Astrocyte of the cerebellum (primary cell): ENCODE measurements at regions not wholly inside any gene's neighbourhood (a gene's known extent, or its start where the extent isn't known, plus 50 kb on each side); places are given as distances from the start of the nearest gene placed in this dataset.

Experiments used
- DNase-seq: peaks from one replicate; pipeline ENCODE4 v3.0.0-alpha.2; 2011; ENCODE audit warnings: low read depth
- H3K4me3 ChIP-seq: 2 replicates; pipeline ENCODE4 v1.5.1; 2011; ENCODE audit warnings: mild to moderate bottlenecking, low read depth, low read length, moderate library complexity
- CTCF ChIP-seq: IDR thresholded peaks from 2 replicates; pipeline ENCODE4 v1.5.1; 2012; ENCODE audit warnings: low read length, low read depth, moderate library complexity, mild to moderate bottlenecking; ENCODE audit errors: missing control alignments
- in situ Hi-C: cut with HindIII; loops from 2 replicates; pipeline ENCODE4 v1.10.0; 2017; ENCODE audit warnings: low sequenced_read_pairs

- no peak for TF ChIP-seq CTCF
- no peak overlapping the region for H3K4me3 ChIP-seq
- in situ Hi-C loops, result no loop called here
- DNase-seq, result no peak
Measured at GRCh38 chr11:106222626-106223025, 145.2 kb downstream of the AASDHPPT start.

- in situ Hi-C loops, result no loop called here
Measured at GRCh38 chr11:106224172-106224571, 146.7 kb downstream of the AASDHPPT start.

DNA sequence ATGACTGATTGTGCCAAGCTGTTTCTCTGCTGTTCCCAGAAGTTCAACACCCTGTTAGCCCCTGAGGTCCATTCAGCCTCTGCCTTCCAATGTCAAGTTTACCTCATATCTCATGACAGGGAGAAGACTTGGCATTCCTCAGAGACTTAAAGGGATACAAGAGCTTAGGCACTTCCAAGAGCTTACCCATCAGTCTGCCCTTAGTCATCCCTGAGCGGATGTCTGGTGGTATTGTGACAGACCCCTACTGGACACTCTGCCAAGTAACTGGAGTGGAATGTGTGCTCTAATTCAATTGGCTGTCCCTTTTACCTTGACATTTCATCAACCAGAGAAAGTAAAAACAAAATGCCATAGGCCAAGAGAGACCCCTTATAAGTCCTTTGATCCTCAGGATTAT is 151.5 kb downstream of the AASDHPPT start:
- in situ Hi-C loops, result no loop called here
- TF ChIP-seq CTCF, result no peak
- DNase-seq, result no peak
- no peak overlapping the region for H3K4me3 ChIP-seq

More at GRCh38 chr11:106224172-106224571, 146.7 kb downstream of the AASDHPPT start:
- no peak for DNase-seq
- no peak overlapping the region for H3K4me3 ChIP-seq
- TF ChIP-seq CTCF, result no peak

- DNase-seq, result no peak
- no peak overlapping the region for H3K4me3 ChIP-seq
- in situ Hi-C loops, result no loop called here
- no peak for TF ChIP-seq CTCF
Measured at GRCh38 chr11:106231591-106231990, 154.1 kb downstream of the AASDHPPT start.

DNA sequence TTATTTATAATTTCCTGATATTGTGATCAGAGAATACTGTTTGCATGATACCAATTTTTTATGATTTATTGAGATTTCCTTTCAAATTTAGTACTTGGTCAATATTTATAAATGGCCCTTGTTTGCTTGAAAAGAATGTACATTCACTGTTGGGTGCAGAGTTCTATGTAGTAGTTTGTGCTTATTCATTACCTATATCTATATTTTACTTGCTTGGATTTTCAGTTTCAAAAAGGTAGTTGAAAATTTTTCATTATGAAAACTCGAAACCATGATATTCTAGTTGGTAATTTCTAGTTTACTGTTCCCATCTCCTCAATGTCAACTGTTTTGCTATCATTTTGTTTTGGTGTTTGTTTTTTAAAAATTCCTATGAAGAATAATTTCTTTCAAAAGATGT is 155.7 kb downstream of the AASDHPPT start:
- no peak for DNase-seq
- in situ Hi-C loops, result no loop called here
- TF ChIP-seq CTCF, result no peak
- no peak overlapping the region for H3K4me3 ChIP-seq

DNA sequence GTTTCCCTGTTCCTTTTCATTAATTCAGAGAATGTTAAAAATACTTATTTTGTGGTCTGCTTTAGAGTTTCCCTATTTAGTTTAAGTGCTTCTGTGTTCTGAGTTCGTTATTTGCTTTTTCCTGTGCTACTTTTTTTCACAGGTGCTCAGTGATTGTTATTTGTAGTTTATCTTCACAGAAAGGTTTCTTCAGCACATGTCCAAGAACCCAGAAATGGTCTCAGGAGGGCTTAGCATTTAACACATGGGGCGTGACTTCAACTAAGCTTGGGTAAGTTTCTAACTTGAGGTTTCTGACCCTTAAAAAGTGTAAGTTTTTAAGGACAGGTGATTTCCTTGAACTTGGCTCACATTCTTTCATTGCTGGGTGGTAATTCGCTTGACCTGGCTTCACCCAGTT is 157.3 kb downstream of the AASDHPPT start:
- in situ Hi-C loops, result no loop called here
- DNase-seq, result no peak
- no peak for TF ChIP-seq CTCF
- no peak overlapping the region for H3K4me3 ChIP-seq

DNA sequence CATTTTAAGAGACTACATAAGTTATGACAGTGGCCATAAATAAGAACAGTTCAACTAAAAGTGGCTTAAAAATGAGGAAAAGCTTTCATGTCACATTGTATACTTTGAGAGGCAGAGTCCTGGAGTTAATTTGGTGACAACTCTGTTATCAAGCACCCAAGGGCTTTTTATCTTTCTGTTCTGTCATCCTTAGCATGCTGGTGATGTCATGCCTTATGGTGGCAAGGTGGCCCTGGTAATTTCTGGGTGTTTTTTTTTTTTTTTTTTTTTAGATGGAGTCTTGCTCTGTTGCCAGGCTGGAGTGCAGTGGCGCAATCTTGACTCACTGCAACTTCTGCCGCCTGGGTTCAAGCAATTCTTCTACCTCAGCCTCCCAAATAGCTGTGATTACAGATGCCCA is 158.8 kb downstream of the AASDHPPT start:
- TF ChIP-seq CTCF, result no peak
- no peak for DNase-seq
- in situ Hi-C loops, result no loop called here
- no peak overlapping the region for H3K4me3 ChIP-seq
